ENCODE measurements at regions not wholly inside any gene's neighbourhood (a gene's known extent, or its start where the extent isn't known, plus 50 kb on each side); places are given as distances from the start of the nearest gene placed in this dataset.

- H4K20me1 ChIP-seq (ENCODE audit: control insufficient read depth, extremely low read depth, insufficient read depth, low read length) = no peaks in the 10 kb centered on the region
- no peak overlapping the region for H3K9ac ChIP-seq (ENCODE audit: control insufficient read depth, extremely low read depth, insufficient read depth, low read length)
- no peaks in the 10 kb centered on the region for H3K9me1 ChIP-seq (ENCODE audit: control insufficient read depth, extremely low read depth, insufficient read depth, low read length)
- no peaks in the 10 kb centered on the region for H3K27me3 ChIP-seq (ENCODE audit: control insufficient read depth, extremely low read depth, insufficient read depth, low read length)
- H3K4me2 ChIP-seq (ENCODE audit: control insufficient read depth, extremely low read depth, insufficient read depth, low read depth, low read length) = no peak overlapping the region
- DNase-seq (ENCODE audit: low read depth, low spot score) (no peak), FAIRE-seq (no peak)
- dilution Hi-C loops (cut with MboI; ENCODE audit: extremely low pct_ligation_motif_present, low sequenced_read_pairs) = no loop called here
- H3K4me1 ChIP-seq (ENCODE audit: control insufficient read depth, extremely low read depth, insufficient read depth, low read length) = no peaks in the 10 kb centered on the region
- TF ChIP-seq CTCF (optimal IDR thresholded peaks at IDR 0.05 in 1 of 3, IDR thresholded peaks at IDR 0.05 in 1 of 3, conservative IDR thresholded peaks at IDR 0.05 in 1 of 3; ENCODE audit: extremely low read depth in 1 of 3, insufficient read depth in 2 of 3, low read length in 3 of 3) (no peak), EZH2 (IDR thresholded peaks at IDR 0.05; ENCODE audit: low read length) (no peak)
- H3K4me3 ChIP-seq (ENCODE audit: control insufficient read depth in 2 of 3, extremely low read depth in 1 of 3, insufficient read depth in 2 of 3, low read depth in 1 of 3, low read length in 3 of 3) = no peak overlapping the region
- no peaks in the 10 kb centered on the region for H3K79me2 ChIP-seq (ENCODE audit: control insufficient read depth, insufficient read depth, low read length)
- no peak overlapping the region for H3K27ac ChIP-seq (ENCODE audit: control insufficient read depth, insufficient read depth, low read length)
- H3K9me3 ChIP-seq (ENCODE audit: control insufficient read depth, low read depth, low read length) = no peaks in the 10 kb centered on the region
- no peak overlapping the region for H2AFZ ChIP-seq (ENCODE audit: control insufficient read depth, low read length)
- no peaks in the 10 kb centered on the region for H3K36me3 ChIP-seq (ENCODE audit: control insufficient read depth in 2 of 2, extremely low read depth in 1 of 2, insufficient read depth in 2 of 2, low read length in 2 of 2)
Observed at GRCh38 chr9:22537721-22538120, 91.1 kb downstream of the DMRTA1 start.

GRCh38 chr9:22548625-22549024 lies 102.0 kb downstream of the DMRTA1 start:
- H3K27ac ChIP-seq (ENCODE audit: control insufficient read depth, insufficient read depth, low read length) = no peak overlapping the region
- H3K36me3 ChIP-seq (ENCODE audit: control insufficient read depth in 2 of 2, extremely low read depth in 1 of 2, insufficient read depth in 2 of 2, low read length in 2 of 2) = no peaks in the 10 kb centered on the region
- no peak for TF ChIP-seq EZH2 (IDR thresholded peaks at IDR 0.05; ENCODE audit: low read length)
- TF ChIP-seq CTCF (optimal IDR thresholded peaks at IDR 0.05 in 1 of 3, IDR thresholded peaks at IDR 0.05 in 1 of 3, conservative IDR thresholded peaks at IDR 0.05 in 1 of 3; ENCODE audit: extremely low read depth in 1 of 3, insufficient read depth in 2 of 3, low read length in 3 of 3) = no peak
- dilution Hi-C loops (cut with MboI; ENCODE audit: extremely low pct_ligation_motif_present, low sequenced_read_pairs) = no loop called here
- FAIRE-seq = no peak
- H3K4me3 ChIP-seq (ENCODE audit: control insufficient read depth in 2 of 3, extremely low read depth in 1 of 3, insufficient read depth in 2 of 3, low read depth in 1 of 3, low read length in 3 of 3) = no peak overlapping the region
- no peak overlapping the region for H3K9ac ChIP-seq (ENCODE audit: control insufficient read depth, extremely low read depth, insufficient read depth, low read length)
- no peak for DNase-seq (ENCODE audit: low read depth, low spot score)
- no peaks in the 10 kb centered on the region for H3K9me3 ChIP-seq (ENCODE audit: control insufficient read depth, low read depth, low read length)
- H3K9me1 ChIP-seq (ENCODE audit: control insufficient read depth, extremely low read depth, insufficient read depth, low read length) = no peaks in the 10 kb centered on the region
- H3K4me1 ChIP-seq (ENCODE audit: control insufficient read depth, extremely low read depth, insufficient read depth, low read length) = no peaks in the 10 kb centered on the region
- H4K20me1 ChIP-seq (ENCODE audit: control insufficient read depth, extremely low read depth, insufficient read depth, low read length) = no peaks in the 10 kb centered on the region
- H3K4me2 ChIP-seq (ENCODE audit: control insufficient read depth, extremely low read depth, insufficient read depth, low read depth, low read length) = no peak overlapping the region
- H3K79me2 ChIP-seq (ENCODE audit: control insufficient read depth, insufficient read depth, low read length) = no peaks in the 10 kb centered on the region
- H3K27me3 ChIP-seq (ENCODE audit: control insufficient read depth, extremely low read depth, insufficient read depth, low read length) = no peaks in the 10 kb centered on the region
- H2AFZ ChIP-seq (ENCODE audit: control insufficient read depth, low read length) = no peak overlapping the region
